ENCODE measurements at regions not wholly inside any gene's neighbourhood (a gene's known extent, or its start where the extent isn't known, plus 50 kb on each side); places are given as distances from the start of the nearest gene placed in this dataset.

- BruUV-seq (replicated peaks) = no TSS peak
- Histone ChIP-seq H3K4me1 (ENCODE audit: insufficient read depth, low read length, poor library complexity, severe bottlenecking) (peaks cover 6% of the 10 kb centered on the region), H3K9me3 (ENCODE audit: low read depth, low read length, poor library complexity, severe bottlenecking) (no peaks in the 10 kb centered on the region), H3K4me3 (ENCODE audit: low read depth, low read length, poor library complexity, severe bottlenecking) (no peak overlapping the region), H3K27me3 (replicated peaks; ENCODE audit: insufficient read depth, low read depth, low read length, poor library complexity) (no peaks in the 10 kb centered on the region), H3K36me3 (ENCODE audit: insufficient read depth, low read length, poor library complexity, severe bottlenecking) (no peaks in the 10 kb centered on the region), H3K27ac (ENCODE audit: low read depth, low read length, poor library complexity, severe bottlenecking) (no peak overlapping the region)
- POLR2A ChIA-PET (ENCODE audit: low non-redundant PET) = no interaction called here
- TF ChIP-seq EZH2 (IDR thresholded peaks at IDR 0.05; ENCODE audit: borderline replicate concordance, low read depth, low read length, poor library complexity, severe bottlenecking) (no peak), CTCF (conservative IDR thresholded peaks at IDR 0.05; ENCODE audit: low read depth, low read length) (no peak)
- intact Hi-C loops (cut with micrococcal nuclease; ENCODE audit: unreplicated experiment) = no loop called here
- CTCF ChIA-PET = no interaction called here
- DNase-seq (ENCODE audit: low spot score) = no peak
Observed at GRCh38 chr2:176504440-176504839, 235.2 kb downstream of the MTX2 start.

- Histone ChIP-seq H3K27me3 (replicated peaks; ENCODE audit: insufficient read depth, low read depth, low read length, poor library complexity) (no peaks in the 10 kb centered on the region), H3K27ac (ENCODE audit: low read depth, low read length, poor library complexity, severe bottlenecking) (no peak overlapping the region), H3K4me1 (ENCODE audit: insufficient read depth, low read length, poor library complexity, severe bottlenecking) (peaks cover 6% of the 10 kb centered on the region), H3K9me3 (ENCODE audit: low read depth, low read length, poor library complexity, severe bottlenecking) (no peaks in the 10 kb centered on the region), H3K4me3 (ENCODE audit: low read depth, low read length, poor library complexity, severe bottlenecking) (no peak overlapping the region), H3K36me3 (ENCODE audit: insufficient read depth, low read length, poor library complexity, severe bottlenecking) (no peaks in the 10 kb centered on the region)
- intact Hi-C loops (cut with micrococcal nuclease; ENCODE audit: unreplicated experiment) = no loop called here
- TF ChIP-seq CTCF (conservative IDR thresholded peaks at IDR 0.05; ENCODE audit: low read depth, low read length) = no peak
- TF ChIP-seq EZH2 (IDR thresholded peaks at IDR 0.05; ENCODE audit: borderline replicate concordance, low read depth, low read length, poor library complexity, severe bottlenecking) = no peak
- DNase-seq (ENCODE audit: low spot score) = no peak
- CTCF ChIA-PET = no interaction called here
- no TSS peak for BruUV-seq (replicated peaks)
- POLR2A ChIA-PET (ENCODE audit: low non-redundant PET) = no interaction called here
Observed at GRCh38 chr2:176507786-176508185, 238.5 kb downstream of the MTX2 start.

- Histone ChIP-seq H3K36me3 (ENCODE audit: insufficient read depth, low read length, poor library complexity, severe bottlenecking) (no peaks in the 10 kb centered on the region), H3K4me3 (ENCODE audit: low read depth, low read length, poor library complexity, severe bottlenecking) (no peak overlapping the region), H3K27ac (ENCODE audit: low read depth, low read length, poor library complexity, severe bottlenecking) (no peak overlapping the region), H3K4me1 (ENCODE audit: insufficient read depth, low read length, poor library complexity, severe bottlenecking) (peaks cover 6% of the 10 kb centered on the region), H3K9me3 (ENCODE audit: low read depth, low read length, poor library complexity, severe bottlenecking) (no peaks in the 10 kb centered on the region), H3K27me3 (replicated peaks; ENCODE audit: insufficient read depth, low read depth, low read length, poor library complexity) (no peaks in the 10 kb centered on the region)
- intact Hi-C loops (cut with micrococcal nuclease; ENCODE audit: unreplicated experiment) = no loop called here
- no peak for DNase-seq (ENCODE audit: low spot score)
- no TSS peak for BruUV-seq (replicated peaks)
- ChIA-PET CTCF (no interaction called here), POLR2A (ENCODE audit: low non-redundant PET) (no interaction called here)
- no peak for TF ChIP-seq CTCF (conservative IDR thresholded peaks at IDR 0.05; ENCODE audit: low read depth, low read length)
- no peak for TF ChIP-seq EZH2 (IDR thresholded peaks at IDR 0.05; ENCODE audit: borderline replicate concordance, low read depth, low read length, poor library complexity, severe bottlenecking)
Observed at GRCh38 chr2:176508374-176508773, 239.1 kb downstream of the MTX2 start.
